Effector CD8-positive, alpha-beta T cell (primary cell): ENCODE measurements at regions not wholly inside any gene's neighbourhood (a gene's known extent, or its start where the extent isn't known, plus 50 kb on each side); places are given as distances from the start of the nearest gene placed in this dataset.
"Not testable (repeated sequence)": the region's sequence is repeated elsewhere in the genome, so short reads cannot be mapped to it uniquely, and the experiment has no call there.

Source experiments
- DNase-seq: peaks from one replicate; lab custom pipeline; 2025; lab: John Stamatoyannopoulos, UW

GRCh38 chr9:135275163-135275562 lies 187.7 kb downstream of the OLFM1 start:
- DNase-seq = no peak

GRCh38 chr9:135275571-135276289 lies 188.3 kb downstream of the OLFM1 start:
- DNase-seq = no peak

GRCh38 chr9:135277219-135278201 lies 190.0 kb downstream of the OLFM1 start:
- DNase-seq = no peak

GRCh38 chr9:135278586-135278985 lies 191.1 kb downstream of the OLFM1 start:
- no peak for DNase-seq

- DNase-seq = no peak
Observed at GRCh38 chr9:135279385-135279784, 191.9 kb downstream of the OLFM1 start.

- DNase-seq = no peak
Observed at GRCh38 chr9:135279834-135280393, 192.4 kb downstream of the OLFM1 start.

- DNase-seq = no peak
Observed at GRCh38 chr9:135280666-135281065, 193.2 kb downstream of the OLFM1 start.

- no peak for DNase-seq
Observed at GRCh38 chr9:135281151-135281550, 193.7 kb downstream of the OLFM1 start.

GRCh38 chr9:135281791-135282737 lies 194.6 kb downstream of the OLFM1 start:
- DNase-seq = no peak

- no peak for DNase-seq
Observed at GRCh38 chr9:135282808-135283207, 195.3 kb downstream of the OLFM1 start.

- DNase-seq = no peak
Observed at GRCh38 chr9:135283671-135284070, 195.9 kb upstream of the PPP1R26 start.

GRCh38 chr9:135284386-135285134 lies 195.0 kb upstream of the PPP1R26 start:
- no peak for DNase-seq

- not testable (repeated sequence) for DNase-seq
Observed at GRCh38 chr9:135286187-135286925, 193.2 kb upstream of the PPP1R26 start.

GRCh38 chr9:135286961-135287360 lies 192.6 kb upstream of the PPP1R26 start:
- DNase-seq = no peak

- DNase-seq = no peak
Observed at GRCh38 chr9:135287627-135288026, 192.0 kb upstream of the PPP1R26 start.

GRCh38 chr9:135288054-135288453 lies 191.5 kb upstream of the PPP1R26 start:
- DNase-seq = no peak

GRCh38 chr9:135289081-135289491 lies 190.5 kb upstream of the PPP1R26 start:
- DNase-seq = no peak

- DNase-seq = no peak
Observed at GRCh38 chr9:135290086-135290485, 189.5 kb upstream of the PPP1R26 start.

GRCh38 chr9:135290566-135290965 lies 189.0 kb upstream of the PPP1R26 start:
- no peak for DNase-seq

- no peak for DNase-seq
Observed at GRCh38 chr9:135291165-135291564, 188.4 kb upstream of the PPP1R26 start.
